ENCODE measurements at regions not wholly inside any gene's neighbourhood (a gene's known extent, or its start where the extent isn't known, plus 50 kb on each side); places are given as distances from the start of the nearest gene placed in this dataset.
"Not testable (repeated sequence)": the region's sequence is repeated elsewhere in the genome, so short reads cannot be mapped to it uniquely, and the experiment has no call there.

DNA sequence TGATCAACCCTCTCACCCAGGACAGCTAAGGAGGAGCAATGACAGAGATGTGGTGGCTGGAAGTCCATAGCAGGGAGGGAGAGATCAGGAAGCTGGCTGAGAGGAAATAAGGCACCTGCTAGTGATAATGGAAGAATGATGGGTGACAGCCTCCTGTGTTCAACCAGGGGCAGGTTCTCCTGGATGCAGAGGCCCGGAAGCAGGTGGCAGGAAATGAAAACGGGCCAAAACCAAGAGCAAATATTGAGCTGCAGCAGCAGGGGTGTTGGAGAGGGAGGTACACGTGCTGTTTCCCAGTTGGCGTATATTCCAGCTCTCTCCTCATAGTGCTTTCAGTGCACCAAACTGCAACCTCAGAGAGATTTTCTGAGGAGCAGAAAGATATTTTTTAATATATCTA, 213.4 kb upstream of the TBL1XR1 start (continued):
- TF ChIP-seq, protein P1, sequence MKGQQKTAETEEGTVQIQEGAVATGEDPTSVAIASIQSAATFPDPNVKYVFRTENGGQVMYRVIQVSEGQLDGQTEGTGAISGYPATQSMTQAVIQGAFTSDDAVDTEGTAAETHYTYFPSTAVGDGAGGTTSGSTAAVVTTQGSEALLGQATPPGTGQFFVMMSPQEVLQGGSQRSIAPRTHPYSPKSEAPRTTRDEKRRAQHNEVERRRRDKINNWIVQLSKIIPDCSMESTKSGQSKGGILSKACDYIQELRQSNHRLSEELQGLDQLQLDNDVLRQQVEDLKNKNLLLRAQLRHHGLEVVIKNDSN (CRISPR knock-in tag; IDR thresholded peaks at IDR 0.05), result no peak
- TF ChIP-seq TEAD1 (CRISPR knock-in tag; IDR thresholded peaks at IDR 0.05) (no peak), ZNF219 (CRISPR knock-in tag; IDR thresholded peaks at IDR 0.05; ENCODE audit: borderline replicate concordance) (no peak), IRF2 (CRISPR knock-in tag; IDR thresholded peaks at IDR 0.05; ENCODE audit: borderline replicate concordance, low read depth) (no peak)
- TF ChIP-seq, protein P2, sequence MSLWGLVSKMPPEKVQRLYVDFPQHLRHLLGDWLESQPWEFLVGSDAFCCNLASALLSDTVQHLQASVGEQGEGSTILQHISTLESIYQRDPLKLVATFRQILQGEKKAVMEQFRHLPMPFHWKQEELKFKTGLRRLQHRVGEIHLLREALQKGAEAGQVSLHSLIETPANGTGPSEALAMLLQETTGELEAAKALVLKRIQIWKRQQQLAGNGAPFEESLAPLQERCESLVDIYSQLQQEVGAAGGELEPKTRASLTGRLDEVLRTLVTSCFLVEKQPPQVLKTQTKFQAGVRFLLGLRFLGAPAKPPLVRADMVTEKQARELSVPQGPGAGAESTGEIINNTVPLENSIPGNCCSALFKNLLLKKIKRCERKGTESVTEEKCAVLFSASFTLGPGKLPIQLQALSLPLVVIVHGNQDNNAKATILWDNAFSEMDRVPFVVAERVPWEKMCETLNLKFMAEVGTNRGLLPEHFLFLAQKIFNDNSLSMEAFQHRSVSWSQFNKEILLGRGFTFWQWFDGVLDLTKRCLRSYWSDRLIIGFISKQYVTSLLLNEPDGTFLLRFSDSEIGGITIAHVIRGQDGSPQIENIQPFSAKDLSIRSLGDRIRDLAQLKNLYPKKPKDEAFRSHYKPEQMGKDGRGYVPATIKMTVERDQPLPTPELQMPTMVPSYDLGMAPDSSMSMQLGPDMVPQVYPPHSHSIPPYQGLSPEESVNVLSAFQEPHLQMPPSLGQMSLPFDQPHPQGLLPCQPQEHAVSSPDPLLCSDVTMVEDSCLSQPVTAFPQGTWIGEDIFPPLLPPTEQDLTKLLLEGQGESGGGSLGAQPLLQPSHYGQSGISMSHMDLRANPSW (CRISPR knock-in tag; conservative IDR thresholded peaks at IDR 0.05; ENCODE audit: low read depth), result no peak

DNA sequence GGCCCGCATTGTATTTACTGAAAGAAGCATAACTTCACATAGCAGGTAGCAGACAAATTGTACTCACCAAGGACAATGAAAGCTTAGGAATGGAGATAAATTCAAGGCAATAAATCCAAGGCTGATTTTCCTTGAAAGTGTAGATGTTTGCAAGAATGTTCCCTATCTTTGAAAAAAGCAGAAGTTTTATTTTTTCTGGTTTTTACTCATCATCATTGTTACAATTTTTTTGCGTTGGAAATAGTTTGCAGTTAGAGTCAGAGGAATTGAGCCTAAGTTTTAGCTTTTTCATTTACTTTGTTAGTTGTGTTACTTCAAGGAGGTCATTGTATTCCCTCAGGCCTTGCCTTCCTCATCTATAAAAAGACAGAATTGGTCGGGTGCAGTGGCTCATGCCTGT, 213.9 kb upstream of the TBL1XR1 start:
- peaks cover 17% of the 10 kb centered on the region for H3K9me3 Mint-ChIP-seq
- POLR2A ChIA-PET, result no interaction called here
- H3K36me3 Mint-ChIP-seq, result peaks cover 12% of the 10 kb centered on the region
- ATAC-seq, result no peak
- no peak overlapping the region for H3K4me3 Mint-ChIP-seq
- no peak for DNase-seq (ENCODE audit: low spot score)
- CTCF ChIA-PET, result no interaction called here
- H3K4me1 Mint-ChIP-seq, result peaks cover 12% of the 10 kb centered on the region
- H3K27me3 Mint-ChIP-seq (ENCODE audit: low read depth), result no peaks in the 10 kb centered on the region
- TF ChIP-seq ZNF317 (CRISPR knock-in tag; IDR thresholded peaks at IDR 0.05; ENCODE audit: borderline replicate concordance, low read depth), result no peak
- no peak overlapping the region for H3K27ac Mint-ChIP-seq

DNA sequence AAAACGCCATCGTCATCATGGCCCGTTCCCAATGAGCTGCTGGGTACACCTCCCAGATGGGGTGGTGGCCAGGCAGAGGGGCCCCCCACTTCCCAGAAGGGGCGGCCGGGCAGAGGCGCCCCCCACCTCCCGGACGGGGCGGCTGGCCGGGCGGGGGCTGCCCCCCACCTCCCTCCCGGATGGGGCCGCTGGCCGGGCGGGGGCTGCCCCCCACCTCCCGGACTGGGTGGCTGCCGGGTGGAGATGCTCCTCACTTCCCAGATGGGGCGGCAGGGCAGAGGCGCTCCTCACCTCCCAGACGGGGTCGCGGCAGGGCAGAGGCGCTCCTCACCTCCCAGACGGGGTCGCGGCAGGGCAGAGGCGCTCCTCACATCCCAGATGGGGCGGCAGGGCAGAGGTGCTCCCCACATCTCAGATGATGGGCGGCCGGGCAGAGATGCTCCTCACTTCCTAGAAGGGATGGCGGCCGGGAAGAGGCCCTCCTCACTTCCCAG, 215.4 kb upstream of the TBL1XR1 start:
- POLR2A ChIA-PET; H3K27me3 Mint-ChIP-seq (ENCODE audit: low read depth); ATAC-seq; DNase-seq (ENCODE audit: low spot score); H3K27ac Mint-ChIP-seq; CTCF ChIA-PET; H3K4me3 Mint-ChIP-seq: not testable (repeated sequence)
- Mint-ChIP-seq H3K36me3 (peaks cover 12% of the 10 kb centered on the region), H3K4me1 (peaks cover 12% of the 10 kb centered on the region), H3K9me3 (peaks cover 17% of the 10 kb centered on the region)

DNA sequence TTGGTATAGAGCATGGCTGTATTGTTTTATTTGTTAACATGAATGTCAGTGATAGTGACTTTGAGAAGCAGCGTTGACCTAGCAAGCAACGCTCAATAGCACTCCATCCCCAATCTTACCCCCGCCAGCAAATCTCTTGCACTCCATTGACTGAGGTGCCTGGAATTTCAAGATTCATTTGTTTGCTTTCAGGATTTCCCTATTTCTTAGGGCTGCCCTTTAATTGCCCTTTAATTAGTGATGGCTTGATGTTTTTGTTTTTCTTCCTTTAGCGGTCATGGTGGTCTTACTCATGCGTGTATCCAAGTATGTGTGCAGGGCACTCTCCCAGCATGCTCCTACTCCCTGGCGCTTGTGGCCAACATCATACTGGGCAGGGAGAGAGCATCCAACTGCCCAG, 216.8 kb upstream of the TBL1XR1 start:
- peaks cover 17% of the 10 kb centered on the region for H3K9me3 Mint-ChIP-seq
- peaks cover 11% of the 10 kb centered on the region for H3K4me1 Mint-ChIP-seq
- ChIA-PET POLR2A (no interaction called here), CTCF (interaction anchor here (0.6 kb wide), 1 partner anchor 48 kb away, joined by 4 read pairs; no protein-coding TSS in a partner anchor)
- no peak for ATAC-seq
- no peak overlapping the region for H3K27ac Mint-ChIP-seq
- DNase-seq (ENCODE audit: low spot score), result no peak
- no peaks in the 10 kb centered on the region for H3K27me3 Mint-ChIP-seq (ENCODE audit: low read depth)
- H3K36me3 Mint-ChIP-seq, result peaks cover 12% of the 10 kb centered on the region
- H3K4me3 Mint-ChIP-seq, result no peak overlapping the region
- TF ChIP-seq, protein P3, sequence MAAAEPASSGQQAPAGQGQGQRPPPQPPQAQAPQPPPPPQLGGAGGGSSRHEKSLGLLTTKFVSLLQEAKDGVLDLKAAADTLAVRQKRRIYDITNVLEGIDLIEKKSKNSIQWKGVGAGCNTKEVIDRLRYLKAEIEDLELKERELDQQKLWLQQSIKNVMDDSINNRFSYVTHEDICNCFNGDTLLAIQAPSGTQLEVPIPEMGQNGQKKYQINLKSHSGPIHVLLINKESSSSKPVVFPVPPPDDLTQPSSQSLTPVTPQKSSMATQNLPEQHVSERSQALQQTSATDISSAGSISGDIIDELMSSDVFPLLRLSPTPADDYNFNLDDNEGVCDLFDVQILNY (CRISPR knock-in tag; IDR thresholded peaks at IDR 0.05), result no peak
- TF ChIP-seq MYBL2 (CRISPR knock-in tag; IDR thresholded peaks at IDR 0.05) (no peak), TCF7 (CRISPR knock-in tag; IDR thresholded peaks at IDR 0.05; ENCODE audit: low read depth) (no peak), SMAD3 (CRISPR knock-in tag; IDR thresholded peaks at IDR 0.05; ENCODE audit: borderline replicate concordance) (no peak), ZBTB21 (CRISPR knock-in tag; IDR thresholded peaks at IDR 0.05; ENCODE audit: borderline replicate concordance) (no peak), TEAD1 (CRISPR knock-in tag; IDR thresholded peaks at IDR 0.05) (no peak), PRRX2 (CRISPR knock-in tag; IDR thresholded peaks at IDR 0.05) (no peak), SMAD4 (CRISPR knock-in tag; IDR thresholded peaks at IDR 0.05) (no peak), GRHL2 (CRISPR knock-in tag; IDR thresholded peaks at IDR 0.05; ENCODE audit: insufficient replicate concordance, severe bottlenecking) (no peak), RORB (CRISPR knock-in tag; IDR thresholded peaks at IDR 0.05) (no peak)
- TF ChIP-seq, protein P4, sequence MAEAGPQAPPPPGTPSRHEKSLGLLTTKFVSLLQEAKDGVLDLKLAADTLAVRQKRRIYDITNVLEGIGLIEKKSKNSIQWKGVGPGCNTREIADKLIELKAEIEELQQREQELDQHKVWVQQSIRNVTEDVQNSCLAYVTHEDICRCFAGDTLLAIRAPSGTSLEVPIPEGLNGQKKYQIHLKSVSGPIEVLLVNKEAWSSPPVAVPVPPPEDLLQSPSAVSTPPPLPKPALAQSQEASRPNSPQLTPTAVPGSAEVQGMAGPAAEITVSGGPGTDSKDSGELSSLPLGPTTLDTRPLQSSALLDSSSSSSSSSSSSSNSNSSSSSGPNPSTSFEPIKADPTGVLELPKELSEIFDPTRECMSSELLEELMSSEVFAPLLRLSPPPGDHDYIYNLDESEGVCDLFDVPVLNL (CRISPR knock-in tag; IDR thresholded peaks at IDR 0.05; ENCODE audit: borderline replicate concordance, low read depth), result no peak
- TF ChIP-seq, protein P5, sequence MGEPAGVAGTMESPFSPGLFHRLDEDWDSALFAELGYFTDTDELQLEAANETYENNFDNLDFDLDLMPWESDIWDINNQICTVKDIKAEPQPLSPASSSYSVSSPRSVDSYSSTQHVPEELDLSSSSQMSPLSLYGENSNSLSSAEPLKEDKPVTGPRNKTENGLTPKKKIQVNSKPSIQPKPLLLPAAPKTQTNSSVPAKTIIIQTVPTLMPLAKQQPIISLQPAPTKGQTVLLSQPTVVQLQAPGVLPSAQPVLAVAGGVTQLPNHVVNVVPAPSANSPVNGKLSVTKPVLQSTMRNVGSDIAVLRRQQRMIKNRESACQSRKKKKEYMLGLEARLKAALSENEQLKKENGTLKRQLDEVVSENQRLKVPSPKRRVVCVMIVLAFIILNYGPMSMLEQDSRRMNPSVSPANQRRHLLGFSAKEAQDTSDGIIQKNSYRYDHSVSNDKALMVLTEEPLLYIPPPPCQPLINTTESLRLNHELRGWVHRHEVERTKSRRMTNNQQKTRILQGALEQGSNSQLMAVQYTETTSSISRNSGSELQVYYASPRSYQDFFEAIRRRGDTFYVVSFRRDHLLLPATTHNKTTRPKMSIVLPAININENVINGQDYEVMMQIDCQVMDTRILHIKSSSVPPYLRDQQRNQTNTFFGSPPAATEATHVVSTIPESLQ (CRISPR knock-in tag; IDR thresholded peaks at IDR 0.05), result no peak
- TF ChIP-seq, protein P6, sequence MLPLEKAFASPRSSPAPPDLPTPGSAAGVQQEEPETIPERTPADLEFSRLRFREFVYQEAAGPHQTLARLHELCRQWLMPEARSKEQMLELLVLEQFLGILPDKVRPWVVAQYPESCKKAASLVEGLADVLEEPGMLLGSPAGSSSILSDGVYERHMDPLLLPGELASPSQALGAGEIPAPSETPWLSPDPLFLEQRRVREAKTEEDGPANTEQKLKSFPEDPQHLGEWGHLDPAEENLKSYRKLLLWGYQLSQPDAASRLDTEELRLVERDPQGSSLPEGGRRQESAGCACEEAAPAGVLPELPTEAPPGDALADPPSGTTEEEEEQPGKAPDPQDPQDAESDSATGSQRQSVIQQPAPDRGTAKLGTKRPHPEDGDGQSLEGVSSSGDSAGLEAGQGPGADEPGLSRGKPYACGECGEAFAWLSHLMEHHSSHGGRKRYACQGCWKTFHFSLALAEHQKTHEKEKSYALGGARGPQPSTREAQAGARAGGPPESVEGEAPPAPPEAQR (CRISPR knock-in tag; IDR thresholded peaks at IDR 0.05), result no peak
- TF ChIP-seq, protein P7, sequence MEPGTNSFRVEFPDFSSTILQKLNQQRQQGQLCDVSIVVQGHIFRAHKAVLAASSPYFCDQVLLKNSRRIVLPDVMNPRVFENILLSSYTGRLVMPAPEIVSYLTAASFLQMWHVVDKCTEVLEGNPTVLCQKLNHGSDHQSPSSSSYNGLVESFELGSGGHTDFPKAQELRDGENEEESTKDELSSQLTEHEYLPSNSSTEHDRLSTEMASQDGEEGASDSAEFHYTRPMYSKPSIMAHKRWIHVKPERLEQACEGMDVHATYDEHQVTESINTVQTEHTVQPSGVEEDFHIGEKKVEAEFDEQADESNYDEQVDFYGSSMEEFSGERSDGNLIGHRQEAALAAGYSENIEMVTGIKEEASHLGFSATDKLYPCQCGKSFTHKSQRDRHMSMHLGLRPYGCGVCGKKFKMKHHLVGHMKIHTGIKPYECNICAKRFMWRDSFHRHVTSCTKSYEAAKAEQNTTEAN (CRISPR knock-in tag; IDR thresholded peaks at IDR 0.05), result no peak
